ENCODE measurements at regions not wholly inside any gene's neighbourhood (a gene's known extent, or its start where the extent isn't known, plus 50 kb on each side); places are given as distances from the start of the nearest gene placed in this dataset.

GRCh38 chr4:62881210-62881609 is 1528.0 kb downstream of the TECRL start:
- peaks cover 2 to 29% (median 15%) of the 10 kb centered on the region in 9 donors for H3K9me3 Mint-ChIP-seq
- no peak overlapping the region for H3K27ac Mint-ChIP-seq
- DNase-seq (no peak), ATAC-seq (no peak)
- no peaks in the 10 kb centered on the region for H3K36me3 Mint-ChIP-seq
- POLR2A ChIA-PET = no interaction called here
- peaks cover 0 to 2% (median 0%) of the 10 kb centered on the region in 4 donors for H3K4me1 Mint-ChIP-seq
- no peaks in the 10 kb centered on the region for H3K27me3 Mint-ChIP-seq
- H3K4me3 Mint-ChIP-seq = no peak overlapping the region

DNA sequence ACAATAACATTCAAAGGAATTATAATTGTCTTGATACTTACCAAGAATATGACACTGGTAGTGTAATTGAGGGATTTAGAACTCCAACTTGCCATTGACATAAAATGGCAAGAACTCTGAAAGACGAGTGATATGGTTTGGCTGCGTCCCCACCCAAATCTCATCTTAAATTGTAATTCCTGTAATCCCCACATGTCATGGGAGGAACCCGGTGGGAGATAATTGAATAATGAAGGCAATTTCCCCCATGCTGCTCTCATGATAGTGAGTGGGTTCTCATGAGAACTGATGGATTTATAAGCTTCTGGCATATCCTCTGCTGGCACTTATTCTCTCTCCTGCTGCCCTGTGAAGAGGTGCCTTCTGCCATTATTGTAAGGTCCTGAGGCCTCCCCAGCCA is 1536.4 kb downstream of the TECRL start:
- H3K9me3 Mint-ChIP-seq = peaks cover 0 to 26% (median 10%) of the 10 kb centered on the region in 9 donors
- POLR2A ChIA-PET = no interaction called here
- no peaks in the 10 kb centered on the region for H3K4me1 Mint-ChIP-seq
- H3K27me3 Mint-ChIP-seq = no peaks in the 10 kb centered on the region
- no peak for ATAC-seq
- no peak overlapping the region for H3K4me3 Mint-ChIP-seq
- no peak for DNase-seq
- no peaks in the 10 kb centered on the region for H3K36me3 Mint-ChIP-seq
- no peak overlapping the region for H3K27ac Mint-ChIP-seq

GRCh38 chr4:62871078-62871477 is 1538.2 kb downstream of the TECRL start:
- no peak overlapping the region for H3K4me3 Mint-ChIP-seq
- H3K36me3 Mint-ChIP-seq = no peaks in the 10 kb centered on the region
- no peaks in the 10 kb centered on the region for H3K4me1 Mint-ChIP-seq
- POLR2A ChIA-PET = no interaction called here
- no peaks in the 10 kb centered on the region for H3K27me3 Mint-ChIP-seq
- ATAC-seq (no peak), DNase-seq (no peak)
- no peak overlapping the region for H3K27ac Mint-ChIP-seq
- peaks cover 0 to 23% (median 10%) of the 10 kb centered on the region in 9 donors for H3K9me3 Mint-ChIP-seq

- DNase-seq (no peak), ATAC-seq (no peak)
- POLR2A ChIA-PET = no interaction called here
- Mint-ChIP-seq H3K4me3 (no peak overlapping the region), H3K27ac (no peak overlapping the region), H3K36me3 (no peaks in the 10 kb centered on the region), H3K4me1 (no peaks in the 10 kb centered on the region), H3K27me3 (no peaks in the 10 kb centered on the region), H3K9me3 (peaks cover 0 to 17% (median 10%) of the 10 kb centered on the region in 9 donors)
These were observed 1538.8 kb downstream of the TECRL start for GRCh38 chr4:62870451-62870850.

- no peaks in the 10 kb centered on the region for H3K4me1 Mint-ChIP-seq
- POLR2A ChIA-PET = no interaction called here
- peaks cover 0 to 10% (median 3%) of the 10 kb centered on the region in 9 donors for H3K9me3 Mint-ChIP-seq
- DNase-seq (no peak), ATAC-seq (no peak)
- no peaks in the 10 kb centered on the region for H3K27me3 Mint-ChIP-seq
- H3K27ac Mint-ChIP-seq = no peak overlapping the region
- H3K4me3 Mint-ChIP-seq = no peak overlapping the region
- no peaks in the 10 kb centered on the region for H3K36me3 Mint-ChIP-seq
These were observed 1544.0 kb downstream of the TECRL start for GRCh38 chr4:62865261-62865660.

DNA sequence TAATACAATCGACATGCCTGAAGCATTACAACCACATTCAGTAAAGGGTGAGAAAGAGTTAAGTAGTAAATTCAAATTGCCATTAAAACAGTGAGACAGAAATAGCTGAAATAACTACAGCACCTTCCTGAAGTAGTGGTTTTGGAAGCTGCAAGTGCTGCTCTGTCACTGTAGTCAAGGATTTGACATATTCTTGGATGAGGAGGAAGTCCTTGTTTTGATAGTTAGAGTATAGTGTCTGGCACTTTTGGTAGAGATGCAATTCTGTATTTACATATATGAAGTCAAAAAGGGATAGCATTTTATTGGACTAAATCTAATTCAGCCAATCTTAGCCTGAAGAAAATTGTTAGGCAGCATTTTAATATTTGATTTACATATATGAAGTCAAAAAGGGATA is 1559.6 kb downstream of the TECRL start:
- DNase-seq (no peak), ATAC-seq (no peak)
- Mint-ChIP-seq H3K27me3 (no peaks in the 10 kb centered on the region), H3K36me3 (peaks cover 0 to 8% (median 0%) of the 10 kb centered on the region in 3 donors), H3K4me3 (no peak overlapping the region), H3K27ac (no peak overlapping the region), H3K4me1 (no peaks in the 10 kb centered on the region), H3K9me3 (peaks cover 6 to 21% (median 10%) of the 10 kb centered on the region in 9 donors)
- POLR2A ChIA-PET = no interaction called here

GRCh38 chr4:62835631-62836030 is 1573.6 kb downstream of the TECRL start:
- POLR2A ChIA-PET = no interaction called here
- no peaks in the 10 kb centered on the region for H3K27me3 Mint-ChIP-seq
- no peak overlapping the region for H3K27ac Mint-ChIP-seq

DNA sequence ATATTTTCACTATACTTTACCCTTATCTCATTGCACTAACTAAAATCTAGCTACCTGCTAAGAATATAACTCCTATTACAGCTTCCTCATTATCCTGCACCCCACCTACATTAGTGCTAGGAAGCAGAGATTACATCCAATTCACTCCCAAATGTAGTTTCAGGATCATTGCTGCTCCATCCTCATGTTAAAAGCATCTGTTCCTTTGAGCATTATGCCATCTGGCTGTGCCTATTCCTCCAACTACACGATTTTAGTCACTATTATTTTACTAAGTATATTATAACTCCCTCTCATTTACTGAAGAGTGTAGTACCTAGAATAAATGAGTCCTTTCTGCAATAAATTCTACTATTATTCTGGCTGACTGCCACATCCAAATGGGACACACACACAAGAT is 1586.9 kb downstream of the TECRL start:
- H3K27ac Mint-ChIP-seq = no peak overlapping the region
- ATAC-seq (no peak), DNase-seq (no peak)
- H3K27me3 Mint-ChIP-seq = no peaks in the 10 kb centered on the region
- H3K4me3 Mint-ChIP-seq = no peak overlapping the region
- no peaks in the 10 kb centered on the region for H3K4me1 Mint-ChIP-seq
- H3K36me3 Mint-ChIP-seq = peaks cover 0 to 12% (median 0%) of the 10 kb centered on the region in 3 donors
- POLR2A ChIA-PET = no interaction called here
- peaks cover 8 to 30% (median 17%) of the 10 kb centered on the region in 9 donors for H3K9me3 Mint-ChIP-seq

More at GRCh38 chr4:62835631-62836030, 1573.6 kb downstream of the TECRL start:
- DNase-seq (no peak), ATAC-seq (no peak)
- Mint-ChIP-seq H3K4me1 (no peaks in the 10 kb centered on the region), H3K36me3 (peaks cover 0 to 6% (median 0%) of the 10 kb centered on the region in 3 donors), H3K4me3 (no peak overlapping the region), H3K9me3 (peaks cover 0 to 43% (median 12%) of the 10 kb centered on the region in 9 donors)

- POLR2A ChIA-PET = no interaction called here
- DNase-seq = no peak
- H3K27ac Mint-ChIP-seq = no peak overlapping the region
- H3K9me3 Mint-ChIP-seq = peaks cover 0 to 14% (median 8%) of the 10 kb centered on the region in 9 donors
- no peaks in the 10 kb centered on the region for H3K27me3 Mint-ChIP-seq
- H3K36me3 Mint-ChIP-seq = peaks cover 0 to 4% (median 0%) of the 10 kb centered on the region in 3 donors
- no peak overlapping the region for H3K4me3 Mint-ChIP-seq
- no peaks in the 10 kb centered on the region for H3K4me1 Mint-ChIP-seq
- no peak for ATAC-seq
These were observed 1592.7 kb downstream of the TECRL start for GRCh38 chr4:62816566-62816965.

DNA sequence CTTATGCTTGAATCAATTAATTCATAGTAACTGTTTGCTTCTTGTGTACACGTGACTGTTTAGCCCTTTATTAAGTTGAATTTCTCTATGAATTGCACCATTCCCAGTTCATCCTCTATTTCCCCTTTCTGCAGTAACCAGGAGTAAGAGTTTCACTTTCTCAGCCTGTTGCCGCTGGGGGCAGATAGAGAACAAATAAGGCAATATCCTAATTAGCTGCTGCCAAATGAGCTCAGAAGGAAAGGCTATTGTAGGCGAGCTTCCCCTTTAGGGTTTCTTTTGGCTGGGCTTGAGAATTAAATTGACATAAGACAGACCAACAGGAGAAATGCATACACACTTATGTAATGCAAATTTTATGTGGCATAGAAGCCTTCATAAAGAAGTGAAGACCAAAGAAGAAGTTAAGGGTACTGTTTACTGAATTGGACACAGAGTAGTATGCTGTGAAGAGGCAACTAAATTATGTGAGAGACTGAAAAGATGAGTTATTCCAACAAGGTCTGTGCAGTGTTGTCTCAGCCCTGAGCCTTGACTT is 1594.7 kb downstream of the TECRL start:
- H3K27me3 Mint-ChIP-seq = no peaks in the 10 kb centered on the region
- no peaks in the 10 kb centered on the region for H3K4me1 Mint-ChIP-seq
- no peak overlapping the region for H3K27ac Mint-ChIP-seq
- H3K36me3 Mint-ChIP-seq = no peaks in the 10 kb centered on the region
- no peak overlapping the region for H3K4me3 Mint-ChIP-seq
- ATAC-seq (no peak), DNase-seq (no peak)
- POLR2A ChIA-PET = no interaction called here
- peaks cover 0 to 12% (median 4%) of the 10 kb centered on the region in 9 donors for H3K9me3 Mint-ChIP-seq

- Mint-ChIP-seq H3K27ac (no peak overlapping the region), H3K27me3 (no peaks in the 10 kb centered on the region), H3K36me3 (no peaks in the 10 kb centered on the region), H3K4me3 (no peak overlapping the region), H3K4me1 (no peaks in the 10 kb centered on the region), H3K9me3 (peaks cover 0 to 21% (median 11%) of the 10 kb centered on the region in 9 donors)
- no peak for ATAC-seq
- POLR2A ChIA-PET = no interaction called here
- DNase-seq = no peak
These were observed 1602.4 kb downstream of the TECRL start for GRCh38 chr4:62806816-62807215.

- ATAC-seq (no peak), DNase-seq (no peak)
- Mint-ChIP-seq H3K4me3 (no peak overlapping the region), H3K27ac (no peak overlapping the region), H3K9me3 (peaks cover 0 to 24% (median 11%) of the 10 kb centered on the region in 9 donors), H3K27me3 (no peaks in the 10 kb centered on the region), H3K36me3 (no peaks in the 10 kb centered on the region), H3K4me1 (no peaks in the 10 kb centered on the region)
- POLR2A ChIA-PET = no interaction called here
These were observed 1603.9 kb downstream of the ADGRL3 start for GRCh38 chr4:62804075-62804474.

- POLR2A ChIA-PET = no interaction called here
- DNase-seq (no peak), ATAC-seq (no peak)
- Mint-ChIP-seq H3K36me3 (no peaks in the 10 kb centered on the region), H3K4me3 (no peak overlapping the region), H3K27ac (no peak overlapping the region), H3K9me3 (peaks cover 0 to 21% (median 13%) of the 10 kb centered on the region in 9 donors), H3K4me1 (no peaks in the 10 kb centered on the region), H3K27me3 (no peaks in the 10 kb centered on the region)
These were observed 1597.1 kb downstream of the ADGRL3 start for GRCh38 chr4:62797221-62797620.

DNA sequence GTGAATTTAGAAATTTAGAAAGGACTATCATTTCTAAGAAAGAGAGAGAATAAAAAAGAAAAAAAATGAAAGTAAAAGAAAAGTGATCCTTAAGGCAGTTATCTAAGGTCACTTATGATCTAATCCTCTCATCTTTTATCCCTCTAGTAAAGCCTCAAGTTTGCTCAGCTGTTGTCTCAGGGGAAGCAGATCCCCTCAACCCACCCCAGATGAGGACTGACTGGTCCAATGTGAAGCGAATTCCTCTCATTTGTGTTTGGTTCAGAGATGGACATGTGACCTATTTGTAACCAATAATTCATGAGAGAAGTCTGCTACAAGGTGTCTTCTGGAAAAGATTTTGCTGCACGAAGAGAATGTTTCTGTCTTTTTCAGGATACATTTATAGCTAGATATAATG is 1591.3 kb downstream of the ADGRL3 start:
- H3K9me3 Mint-ChIP-seq = peaks cover 2 to 28% (median 11%) of the 10 kb centered on the region in 9 donors
- ATAC-seq = no peak
- H3K27ac Mint-ChIP-seq = no peak overlapping the region
- POLR2A ChIA-PET = no interaction called here
- no peaks in the 10 kb centered on the region for H3K27me3 Mint-ChIP-seq
- DNase-seq = no peak
- H3K36me3 Mint-ChIP-seq = no peaks in the 10 kb centered on the region
- H3K4me1 Mint-ChIP-seq = no peaks in the 10 kb centered on the region
- no peak overlapping the region for H3K4me3 Mint-ChIP-seq
